ENCODE measurements at regions not wholly inside any gene's neighbourhood (a gene's known extent, or its start where the extent isn't known, plus 50 kb on each side); places are given as distances from the start of the nearest gene placed in this dataset.
"Not testable (repeated sequence)": the region's sequence is repeated elsewhere in the genome, so short reads cannot be mapped to it uniquely, and the experiment has no call there.

GRCh38 chr12:9435682-9436081, 172.0 kb downstream of the KLRB1 start:
- TF ChIP-seq CTCF (conservative IDR thresholded peaks at IDR 0.05; ENCODE audit: low read depth, low read length); EZH2 (IDR thresholded peaks at IDR 0.05; ENCODE audit: borderline replicate concordance, low read depth, low read length, poor library complexity, severe bottlenecking): not testable (repeated sequence)

All from A673 (cell line).